ENCODE measurements at regions not wholly inside any gene's neighbourhood (a gene's known extent, or its start where the extent isn't known, plus 50 kb on each side); places are given as distances from the start of the nearest gene placed in this dataset.

DNA sequence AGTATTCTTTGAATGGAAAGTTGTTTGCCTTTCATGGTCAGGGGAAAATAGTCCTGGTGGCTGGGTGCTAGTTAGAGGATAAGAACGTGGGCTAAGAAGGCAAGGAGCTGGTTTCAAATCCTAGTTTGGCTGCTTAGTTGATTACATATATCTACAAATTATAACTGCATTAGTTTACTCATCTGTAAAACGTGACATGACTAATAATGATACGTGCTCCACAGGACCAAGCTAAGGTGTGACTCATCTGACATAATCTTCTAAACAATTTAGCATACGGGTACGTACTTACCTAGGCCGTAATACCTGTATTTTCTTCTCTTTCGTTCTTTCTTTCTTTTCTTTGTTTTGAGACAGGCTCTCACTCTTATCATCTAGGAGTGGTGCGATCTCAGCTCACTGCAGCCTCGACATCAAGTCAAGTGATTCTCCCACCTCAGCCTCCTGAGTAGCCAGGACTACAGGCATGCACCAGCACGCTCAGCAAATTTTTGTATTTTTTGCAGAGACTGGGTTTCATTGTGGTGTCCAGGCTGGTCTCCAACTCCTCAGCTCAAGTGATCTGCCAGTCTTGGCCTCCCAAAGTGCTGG lies 1274.2 kb upstream of the GJE1 start:
- DNase-seq (ENCODE audit: low read depth in 2 of 2, low spot score in 1 of 2), result no peak

GRCh38 chr6:140857739-140858380 lies 1274.9 kb upstream of the GJE1 start:
- DNase-seq (ENCODE audit: low read depth in 2 of 2, low spot score in 1 of 2), result no peak

DNA sequence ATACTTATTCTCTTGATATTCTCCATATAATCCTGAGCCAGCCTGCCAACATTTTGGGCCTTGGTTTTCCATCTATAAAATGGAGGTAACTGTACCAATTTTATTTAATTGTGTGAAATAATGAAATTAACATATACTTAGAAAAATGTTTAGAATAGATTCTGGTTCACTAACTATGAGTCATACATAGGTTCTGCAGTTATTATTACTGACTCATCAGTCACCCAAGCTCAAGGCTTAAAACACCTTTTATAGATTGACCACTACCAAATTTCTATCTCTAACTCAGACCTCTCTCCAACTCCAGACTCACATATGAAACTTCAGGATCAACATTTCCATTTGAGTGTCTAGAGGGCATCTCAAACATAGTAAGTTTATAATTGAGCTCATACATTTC lies 1277.2 kb upstream of the GJE1 start:
- DNase-seq (ENCODE audit: low read depth in 2 of 2, low spot score in 1 of 2), result no peak

DNA sequence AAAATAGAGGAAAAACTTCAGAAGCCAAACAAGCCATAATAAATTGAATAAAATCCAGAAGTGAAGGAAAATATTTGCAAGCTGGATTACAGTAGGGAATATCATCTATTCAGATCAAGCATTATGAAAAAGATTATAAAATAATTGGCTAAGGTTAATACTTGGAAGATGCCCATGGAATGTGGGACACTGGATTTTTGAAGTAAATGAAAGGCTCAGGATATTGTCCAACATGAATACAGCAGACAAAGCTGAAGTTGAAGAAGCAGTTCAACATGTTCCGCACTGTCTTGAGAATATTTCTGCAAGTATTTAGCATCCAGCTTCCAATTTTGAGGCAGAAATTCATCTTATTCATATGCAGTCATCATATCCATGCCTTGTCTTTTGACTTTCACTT lies 1278.4 kb upstream of the GJE1 start:
- no peak for DNase-seq (ENCODE audit: low read depth in 2 of 2, low spot score in 1 of 2)

DNA sequence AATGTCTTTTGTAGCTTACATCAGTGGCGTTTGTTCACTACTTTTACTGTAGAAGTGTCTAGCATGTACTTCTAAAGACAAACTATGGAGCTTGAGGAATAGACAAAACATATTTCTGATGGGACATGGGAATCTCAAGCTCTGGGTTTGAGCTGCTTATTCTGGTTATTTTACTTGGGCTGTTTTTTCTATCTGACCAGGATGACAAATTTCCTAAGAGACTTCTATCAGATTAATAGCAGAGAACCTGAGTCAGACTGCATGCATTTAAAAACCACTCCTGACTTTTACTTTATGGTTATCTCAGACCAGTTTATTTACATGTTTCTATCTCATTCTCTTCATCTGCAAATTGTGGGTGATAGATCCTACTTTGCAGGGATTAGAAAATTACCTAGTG lies 1282.3 kb upstream of the GJE1 start:
- DNase-seq (ENCODE audit: low read depth in 2 of 2, low spot score in 1 of 2), result no peak

DNA sequence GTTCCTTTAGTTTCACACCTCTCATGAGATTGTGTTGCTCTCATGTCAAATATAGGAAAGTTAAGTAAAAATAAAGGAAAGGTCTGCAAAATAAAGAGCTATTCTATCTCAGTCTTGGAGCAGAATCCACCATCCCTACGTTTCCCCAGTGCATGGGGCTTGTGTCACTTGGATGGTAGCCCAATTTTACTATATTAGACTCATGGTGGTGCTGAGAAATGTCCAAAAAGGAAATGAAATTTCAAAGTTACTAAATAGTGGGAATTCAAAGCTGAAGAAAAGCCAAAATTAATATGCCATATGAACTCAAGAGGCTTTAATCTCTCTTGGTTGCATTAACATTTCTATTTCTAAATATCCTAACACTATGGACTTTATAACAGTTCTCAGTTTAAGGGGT lies 1283.3 kb upstream of the GJE1 start:
- no peak for DNase-seq (ENCODE audit: low read depth in 2 of 2, low spot score in 1 of 2)

- no peak for DNase-seq (ENCODE audit: low read depth in 2 of 2, low spot score in 1 of 2)
These were observed 1285.5 kb upstream of the GJE1 start for GRCh38 chr6:140847262-140847645.

DNA sequence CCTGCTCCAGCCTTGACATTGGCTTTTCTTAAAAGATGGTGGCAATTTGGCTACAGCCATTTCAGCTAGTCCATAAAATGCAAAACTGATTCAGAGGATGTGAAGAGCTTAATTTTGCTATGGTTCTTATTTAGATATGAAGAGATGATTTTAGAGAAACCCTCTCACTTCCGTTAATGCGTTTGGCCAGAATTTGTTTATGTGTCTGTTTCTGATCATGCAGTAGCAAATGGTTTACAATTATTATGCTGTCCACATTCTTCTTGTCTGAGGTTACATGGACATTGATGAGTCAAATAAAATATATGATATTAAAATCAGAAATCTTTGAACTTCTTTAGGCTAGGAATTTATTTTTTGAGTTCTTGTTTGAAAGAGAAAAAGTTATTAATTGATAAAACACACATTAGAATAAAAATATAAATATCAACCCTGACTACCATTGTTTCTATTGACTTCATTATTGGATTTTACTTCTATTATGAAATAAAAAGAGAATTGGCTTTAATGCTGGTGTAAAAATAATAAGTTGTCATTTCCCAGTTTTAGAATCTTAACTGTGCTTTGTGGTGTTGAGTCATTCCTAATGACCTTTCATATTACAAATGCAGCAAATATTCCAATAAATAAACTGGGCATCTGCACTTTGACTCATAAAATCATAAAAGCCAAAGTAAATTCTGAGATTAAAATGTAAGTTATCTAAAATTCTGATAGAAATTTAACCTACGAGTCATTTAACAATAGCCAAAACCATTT lies 1286.0 kb upstream of the GJE1 start:
- no peak for DNase-seq (ENCODE audit: low read depth in 2 of 2, low spot score in 1 of 2)

- DNase-seq (ENCODE audit: low read depth in 2 of 2, low spot score in 1 of 2), result no peak
These were observed 1287.0 kb upstream of the GJE1 start for GRCh38 chr6:140845701-140846100.

GRCh38 chr6:140844167-140844566 lies 1288.6 kb upstream of the GJE1 start:
- no peak for DNase-seq (ENCODE audit: low read depth in 2 of 2, low spot score in 1 of 2)

GRCh38 chr6:140833408-140833807 lies 1299.3 kb upstream of the GJE1 start:
- DNase-seq (ENCODE audit: low read depth in 2 of 2, low spot score in 1 of 2), result no peak

- DNase-seq (ENCODE audit: low read depth in 2 of 2, low spot score in 1 of 2), result no peak
These were observed 1302.1 kb upstream of the GJE1 start for GRCh38 chr6:140830666-140831065.

GRCh38 chr6:140828856-140829255 lies 1303.9 kb upstream of the GJE1 start:
- DNase-seq (ENCODE audit: low read depth in 2 of 2, low spot score in 1 of 2), result no peak

GRCh38 chr6:140827593-140827992 lies 1305.1 kb upstream of the GJE1 start:
- DNase-seq (ENCODE audit: low read depth in 2 of 2, low spot score in 1 of 2), result no peak

DNA sequence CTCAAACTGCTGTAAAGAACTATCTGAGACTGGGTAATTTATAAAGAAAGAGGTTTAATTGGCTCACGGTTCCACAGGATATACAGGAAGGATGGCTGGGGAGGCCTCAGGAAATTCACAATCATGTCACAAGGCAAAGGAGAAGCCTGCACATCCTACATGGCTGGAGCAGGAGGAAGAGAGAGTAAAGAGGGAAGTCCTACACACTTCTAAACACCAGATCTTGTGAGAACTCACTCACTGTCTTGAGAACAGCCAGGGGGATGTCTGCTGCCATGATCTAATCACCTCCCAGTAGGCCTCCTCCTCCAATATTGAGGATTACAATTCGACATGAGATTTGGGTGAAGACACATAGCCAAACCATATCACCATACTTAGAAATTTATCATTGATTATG lies 1307.0 kb upstream of the GJE1 start:
- no peak for DNase-seq (ENCODE audit: low read depth in 2 of 2, low spot score in 1 of 2)

GRCh38 chr6:140824595-140824994 lies 1308.1 kb upstream of the GJE1 start:
- DNase-seq (ENCODE audit: low read depth in 2 of 2, low spot score in 1 of 2), result no peak

- no peak for DNase-seq (ENCODE audit: low read depth in 2 of 2, low spot score in 1 of 2)
These were observed 1311.5 kb upstream of the GJE1 start for GRCh38 chr6:140821196-140821595.

GRCh38 chr6:140817176-140817575 lies 1315.5 kb upstream of the GJE1 start:
- DNase-seq (ENCODE audit: low read depth in 2 of 2, low spot score in 1 of 2), result no peak

- DNase-seq (ENCODE audit: low read depth in 2 of 2, low spot score in 1 of 2), result no peak
These were observed 1316.0 kb upstream of the GJE1 start for GRCh38 chr6:140816681-140817080.

- no peak for DNase-seq (ENCODE audit: low read depth in 2 of 2, low spot score in 1 of 2)
These were observed 1320.1 kb upstream of the GJE1 start for GRCh38 chr6:140812636-140813035.

- no peak for DNase-seq (ENCODE audit: low read depth in 2 of 2, low spot score in 1 of 2)
These were observed 1321.1 kb upstream of the GJE1 start for GRCh38 chr6:140811642-140812041.

GRCh38 chr6:140809694-140810101 lies 1323.0 kb upstream of the GJE1 start:
- no peak for DNase-seq (ENCODE audit: low read depth in 2 of 2, low spot score in 1 of 2)

DNA sequence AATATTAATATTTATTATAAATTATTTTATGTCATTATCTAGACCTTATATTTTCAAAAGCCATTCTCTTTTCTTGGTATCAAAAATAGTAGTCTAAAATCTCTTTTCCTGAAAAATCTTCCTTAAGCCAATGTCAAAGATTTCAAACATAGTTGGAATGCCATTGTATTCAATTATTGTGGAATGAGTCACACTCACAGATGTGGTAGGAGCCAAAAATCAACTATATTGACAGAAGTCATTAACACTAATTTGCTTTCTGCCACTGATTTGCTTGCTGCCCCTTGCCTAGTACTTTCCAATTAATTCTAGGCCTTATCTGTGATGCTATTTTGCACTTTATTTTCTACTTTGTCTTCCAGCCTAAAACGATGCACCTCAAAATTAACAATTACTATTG lies 1326.3 kb upstream of the GJE1 start:
- no peak for DNase-seq (ENCODE audit: low read depth in 2 of 2, low spot score in 1 of 2)

All from stimulated activated CD8-positive, alpha-beta memory T cell treated with anti-CD3 and anti-CD28 coated beads, Interleukin-4, amount 100 ng/mL, for 4 hours (primary cell).